ENCODE measurements at regions not wholly inside any gene's neighbourhood (a gene's known extent, or its start where the extent isn't known, plus 50 kb on each side); places are given as distances from the start of the nearest gene placed in this dataset.

DNA sequence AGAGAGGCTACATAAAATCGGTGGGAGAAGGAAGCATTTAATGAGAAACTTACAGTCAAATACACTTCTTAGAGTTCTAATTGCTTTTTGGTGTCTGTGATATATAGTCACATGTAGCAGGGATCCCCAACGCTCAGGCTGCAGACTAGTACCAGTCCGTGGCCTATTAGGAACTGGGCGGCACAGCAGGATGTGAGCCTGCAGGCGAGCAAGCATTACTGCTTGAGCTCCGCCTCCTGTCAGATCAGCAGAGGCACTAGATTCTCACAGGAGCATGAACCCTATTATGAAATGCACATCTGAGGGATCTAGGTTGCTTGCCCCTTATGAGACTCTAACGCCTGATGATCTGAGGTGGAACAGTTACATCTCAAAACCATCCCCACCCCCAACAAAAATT lies 158.5 kb downstream of the TANC2 start:
- H3K27me3 ChIP-seq (ENCODE audit: control insufficient read depth, low read length) = peaks cover 17% of the 10 kb centered on the region
- H3K9me3 ChIP-seq (ENCODE audit: control insufficient read depth, insufficient read depth, low read length) = no peaks in the 10 kb centered on the region
- no peak overlapping the region for H3K4me3 ChIP-seq (ENCODE audit: low read length)
- no peaks in the 10 kb centered on the region for H3F3A ChIP-seq (ENCODE audit: control insufficient read depth, insufficient read depth)
- H3K4me1 ChIP-seq (ENCODE audit: control insufficient read depth, low read length) = no peaks in the 10 kb centered on the region
- no peaks in the 10 kb centered on the region for H3K36me3 ChIP-seq (ENCODE audit: control insufficient read depth, low read length)
- no peak for TF ChIP-seq EZH2phosphoT487 (IDR thresholded peaks at IDR 0.05; ENCODE audit: borderline replicate concordance, low read length)
- TF ChIP-seq, protein P1, sequence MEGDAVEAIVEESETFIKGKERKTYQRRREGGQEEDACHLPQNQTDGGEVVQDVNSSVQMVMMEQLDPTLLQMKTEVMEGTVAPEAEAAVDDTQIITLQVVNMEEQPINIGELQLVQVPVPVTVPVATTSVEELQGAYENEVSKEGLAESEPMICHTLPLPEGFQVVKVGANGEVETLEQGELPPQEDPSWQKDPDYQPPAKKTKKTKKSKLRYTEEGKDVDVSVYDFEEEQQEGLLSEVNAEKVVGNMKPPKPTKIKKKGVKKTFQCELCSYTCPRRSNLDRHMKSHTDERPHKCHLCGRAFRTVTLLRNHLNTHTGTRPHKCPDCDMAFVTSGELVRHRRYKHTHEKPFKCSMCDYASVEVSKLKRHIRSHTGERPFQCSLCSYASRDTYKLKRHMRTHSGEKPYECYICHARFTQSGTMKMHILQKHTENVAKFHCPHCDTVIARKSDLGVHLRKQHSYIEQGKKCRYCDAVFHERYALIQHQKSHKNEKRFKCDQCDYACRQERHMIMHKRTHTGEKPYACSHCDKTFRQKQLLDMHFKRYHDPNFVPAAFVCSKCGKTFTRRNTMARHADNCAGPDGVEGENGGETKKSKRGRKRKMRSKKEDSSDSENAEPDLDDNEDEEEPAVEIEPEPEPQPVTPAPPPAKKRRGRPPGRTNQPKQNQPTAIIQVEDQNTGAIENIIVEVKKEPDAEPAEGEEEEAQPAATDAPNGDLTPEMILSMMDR (IDR thresholded peaks at IDR 0.05; ENCODE audit: low read depth, low read length, poor library complexity, severe bottlenecking) = no peak
- no peaks in the 10 kb centered on the region for H4K20me1 ChIP-seq (ENCODE audit: control insufficient read depth, insufficient read depth, low read depth, low read length)
- H3K79me2 ChIP-seq (ENCODE audit: control insufficient read depth, low read length) = no peaks in the 10 kb centered on the region
- no peaks in the 10 kb centered on the region for H3K9me2 ChIP-seq (replicated peaks; ENCODE audit: control insufficient read depth, low read length)
- no peak overlapping the region for H3K27ac ChIP-seq (ENCODE audit: low read depth, low read length)
- no peak overlapping the region for H3K4me2 ChIP-seq (ENCODE audit: low read length)

DNA sequence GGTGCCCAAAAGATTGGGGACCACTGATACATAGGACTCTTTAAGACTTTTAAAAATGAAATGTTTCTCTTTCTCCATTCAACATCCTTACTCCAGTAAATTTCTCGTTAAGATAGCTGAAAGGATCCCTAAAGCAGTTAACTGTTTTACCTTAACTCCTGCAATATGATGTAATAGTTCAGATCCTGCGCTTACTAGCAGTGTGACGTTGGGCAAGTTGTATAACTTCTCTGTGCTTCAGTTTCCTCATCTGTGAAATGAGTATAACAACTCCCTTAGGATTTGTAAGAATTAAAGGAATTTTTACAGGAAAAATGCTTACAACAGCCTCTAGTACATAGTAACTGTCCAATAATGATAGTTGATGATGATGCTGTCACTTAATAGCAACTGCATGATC lies 158.9 kb downstream of the TANC2 start:
- Histone ChIP-seq H3K4me3 (ENCODE audit: low read length) (no peak overlapping the region), H3K9me2 (replicated peaks; ENCODE audit: control insufficient read depth, low read length) (no peaks in the 10 kb centered on the region), H3F3A (ENCODE audit: control insufficient read depth, insufficient read depth) (no peaks in the 10 kb centered on the region), H3K4me1 (ENCODE audit: control insufficient read depth, low read length) (no peaks in the 10 kb centered on the region), H3K4me2 (ENCODE audit: low read length) (no peak overlapping the region), H3K27ac (ENCODE audit: low read depth, low read length) (no peak overlapping the region), H3K27me3 (ENCODE audit: control insufficient read depth, low read length) (peaks cover 17% of the 10 kb centered on the region), H4K20me1 (ENCODE audit: control insufficient read depth, insufficient read depth, low read depth, low read length) (no peaks in the 10 kb centered on the region), H3K9me3 (ENCODE audit: control insufficient read depth, insufficient read depth, low read length) (no peaks in the 10 kb centered on the region), H3K36me3 (ENCODE audit: control insufficient read depth, low read length) (no peaks in the 10 kb centered on the region), H3K79me2 (ENCODE audit: control insufficient read depth, low read length) (no peaks in the 10 kb centered on the region)
- TF ChIP-seq EZH2phosphoT487 (IDR thresholded peaks at IDR 0.05; ENCODE audit: borderline replicate concordance, low read length) = no peak
- TF ChIP-seq, protein P1 (IDR thresholded peaks at IDR 0.05; ENCODE audit: low read depth, low read length, poor library complexity, severe bottlenecking) = no peak

DNA sequence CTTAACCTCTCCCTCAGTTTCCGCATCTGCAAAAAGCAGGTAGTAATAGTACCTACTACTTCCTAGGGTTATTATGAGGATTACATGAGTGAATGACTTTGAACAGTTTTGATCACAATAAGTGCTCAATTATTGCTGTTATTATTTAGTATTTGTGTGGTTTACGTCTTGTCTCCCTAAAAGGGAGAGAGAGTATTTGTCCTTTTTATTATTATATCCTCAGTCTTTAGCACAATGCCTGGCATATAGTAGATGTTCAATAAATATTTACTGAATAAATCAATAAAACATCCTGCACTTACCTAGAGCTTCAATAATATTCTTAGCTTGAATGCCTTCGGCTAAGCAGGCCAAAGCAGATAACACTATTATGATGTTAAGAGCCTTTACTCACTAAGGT lies 160.0 kb downstream of the TANC2 start:
- H3K4me1 ChIP-seq (ENCODE audit: control insufficient read depth, low read length) = no peaks in the 10 kb centered on the region
- peaks cover 19% of the 10 kb centered on the region for H3K27me3 ChIP-seq (ENCODE audit: control insufficient read depth, low read length)
- no peaks in the 10 kb centered on the region for H3F3A ChIP-seq (ENCODE audit: control insufficient read depth, insufficient read depth)
- H3K36me3 ChIP-seq (ENCODE audit: control insufficient read depth, low read length) = no peaks in the 10 kb centered on the region
- TF ChIP-seq, protein P1 (IDR thresholded peaks at IDR 0.05; ENCODE audit: low read depth, low read length, poor library complexity, severe bottlenecking) = no peak
- no peak for TF ChIP-seq EZH2phosphoT487 (IDR thresholded peaks at IDR 0.05; ENCODE audit: borderline replicate concordance, low read length)
- H4K20me1 ChIP-seq (ENCODE audit: control insufficient read depth, insufficient read depth, low read depth, low read length) = no peaks in the 10 kb centered on the region
- H3K9me3 ChIP-seq (ENCODE audit: control insufficient read depth, insufficient read depth, low read length) = no peaks in the 10 kb centered on the region
- H3K79me2 ChIP-seq (ENCODE audit: control insufficient read depth, low read length) = no peaks in the 10 kb centered on the region
- H3K4me2 ChIP-seq (ENCODE audit: low read length) = no peak overlapping the region
- H3K27ac ChIP-seq (ENCODE audit: low read depth, low read length) = no peak overlapping the region
- H3K4me3 ChIP-seq (ENCODE audit: low read length) = no peak overlapping the region
- no peaks in the 10 kb centered on the region for H3K9me2 ChIP-seq (replicated peaks; ENCODE audit: control insufficient read depth, low read length)

DNA sequence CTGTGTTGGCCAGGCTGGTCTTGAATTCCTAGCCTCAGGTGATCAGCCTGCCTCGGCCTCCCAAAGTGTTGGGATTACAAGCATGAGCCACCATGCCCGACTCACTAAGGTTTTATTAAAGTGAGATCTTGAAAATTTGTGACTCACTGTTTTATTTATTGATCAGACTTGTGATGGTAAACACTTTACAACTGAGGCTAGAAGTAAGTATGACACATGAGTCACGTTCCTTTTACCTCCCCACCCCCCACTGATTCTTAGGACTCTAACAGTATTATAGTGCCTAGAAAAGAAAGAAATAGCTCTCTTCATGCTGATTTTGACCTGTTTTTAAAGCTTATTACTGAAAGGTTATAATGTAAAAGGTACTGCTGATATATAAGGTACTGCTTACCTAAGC lies 160.6 kb downstream of the TANC2 start:
- H3K27ac ChIP-seq (ENCODE audit: low read depth, low read length) = no peak overlapping the region
- H3K79me2 ChIP-seq (ENCODE audit: control insufficient read depth, low read length) = no peaks in the 10 kb centered on the region
- no peak overlapping the region for H3K4me2 ChIP-seq (ENCODE audit: low read length)
- H3K9me3 ChIP-seq (ENCODE audit: control insufficient read depth, insufficient read depth, low read length) = no peaks in the 10 kb centered on the region
- H4K20me1 ChIP-seq (ENCODE audit: control insufficient read depth, insufficient read depth, low read depth, low read length) = no peaks in the 10 kb centered on the region
- H3K4me1 ChIP-seq (ENCODE audit: control insufficient read depth, low read length) = no peaks in the 10 kb centered on the region
- H3K9me2 ChIP-seq (replicated peaks; ENCODE audit: control insufficient read depth, low read length) = no peaks in the 10 kb centered on the region
- H3K4me3 ChIP-seq (ENCODE audit: low read length) = no peak overlapping the region
- H3K36me3 ChIP-seq (ENCODE audit: control insufficient read depth, low read length) = no peaks in the 10 kb centered on the region
- peaks cover 19% of the 10 kb centered on the region for H3K27me3 ChIP-seq (ENCODE audit: control insufficient read depth, low read length)
- TF ChIP-seq, protein P1 (IDR thresholded peaks at IDR 0.05; ENCODE audit: low read depth, low read length, poor library complexity, severe bottlenecking) = no peak
- TF ChIP-seq EZH2phosphoT487 (IDR thresholded peaks at IDR 0.05; ENCODE audit: borderline replicate concordance, low read length) = no peak
- H3F3A ChIP-seq (ENCODE audit: control insufficient read depth, insufficient read depth) = no peaks in the 10 kb centered on the region
